Stimulated activated CD4-positive, alpha-beta T cell treated with anti-CD3 and anti-CD28 coated beads, TNF-alpha, amount 100 ng/mL, for 48 hours (primary cell): ENCODE measurements at regions not wholly inside any gene's neighbourhood (a gene's known extent, or its start where the extent isn't known, plus 50 kb on each side); places are given as distances from the start of the nearest gene placed in this dataset.
"Not testable (repeated sequence)": the region's sequence is repeated elsewhere in the genome, so short reads cannot be mapped to it uniquely, and the experiment has no call there.

Experiments used
- DNase-seq, 3 donors: peaks; one replicate each; pipeline ENCODE4 v3.0.0-alpha.2; 2020; ENCODE audit warnings: low read depth in 3 of 3

DNA sequence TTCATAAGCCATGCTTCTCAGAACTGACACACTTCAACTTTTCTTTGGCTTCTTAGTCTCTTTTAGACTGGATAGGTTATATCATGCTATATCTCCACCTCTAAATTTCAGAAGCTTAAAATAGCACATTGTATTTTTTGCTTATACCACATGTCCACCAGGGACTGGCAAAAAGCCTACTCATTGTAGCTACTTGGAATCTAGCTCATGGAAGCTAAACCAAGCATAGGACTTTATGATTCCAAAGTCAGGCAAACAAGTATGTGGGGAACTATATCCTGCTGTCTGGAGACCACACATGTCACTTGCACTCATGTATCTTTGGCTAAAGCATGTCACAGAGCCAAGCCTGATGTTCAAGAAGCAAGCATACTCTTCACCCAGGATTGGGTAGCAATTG, 245.0 kb upstream of the RASGRP1 start:
- DNase-seq: no peak

DNA sequence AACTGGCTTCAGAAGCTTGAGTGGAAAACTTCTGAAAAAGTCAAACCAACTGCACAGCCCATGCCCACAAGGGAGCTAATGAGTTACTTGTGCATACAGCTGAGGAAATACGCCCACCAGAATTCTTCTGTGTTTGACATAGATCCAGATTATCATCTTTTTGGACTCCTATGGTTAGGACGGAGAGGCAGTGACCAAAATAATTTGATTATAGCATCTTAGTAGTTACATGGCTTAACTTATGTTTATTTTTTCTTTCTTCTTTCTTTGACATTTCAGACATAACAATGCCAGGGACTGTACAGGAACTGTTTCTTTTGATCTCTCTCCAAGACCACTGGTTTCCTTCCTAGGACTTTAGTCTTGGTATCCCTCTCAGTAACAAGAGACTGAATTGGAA, 246.1 kb upstream of the RASGRP1 start:
- no peak for DNase-seq

DNA sequence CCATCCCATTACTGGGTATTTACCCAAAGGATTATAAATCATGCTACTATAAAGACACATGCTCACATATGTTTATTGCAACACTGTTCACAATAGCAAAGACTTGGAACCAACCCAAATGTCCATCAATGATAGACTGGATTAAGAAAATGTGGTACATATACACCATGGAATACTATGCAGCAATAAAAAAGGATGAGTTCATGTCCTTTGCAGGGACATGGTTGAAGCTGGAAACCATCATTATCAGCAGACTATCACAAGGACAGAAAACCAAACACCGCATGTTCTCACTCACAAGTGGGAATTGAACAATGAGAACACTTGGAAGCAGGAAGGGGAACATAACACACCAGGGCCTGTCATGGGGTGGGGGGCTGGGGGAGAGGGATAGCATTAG, 249.6 kb upstream of the RASGRP1 start:
- not testable (repeated sequence) for DNase-seq

DNA sequence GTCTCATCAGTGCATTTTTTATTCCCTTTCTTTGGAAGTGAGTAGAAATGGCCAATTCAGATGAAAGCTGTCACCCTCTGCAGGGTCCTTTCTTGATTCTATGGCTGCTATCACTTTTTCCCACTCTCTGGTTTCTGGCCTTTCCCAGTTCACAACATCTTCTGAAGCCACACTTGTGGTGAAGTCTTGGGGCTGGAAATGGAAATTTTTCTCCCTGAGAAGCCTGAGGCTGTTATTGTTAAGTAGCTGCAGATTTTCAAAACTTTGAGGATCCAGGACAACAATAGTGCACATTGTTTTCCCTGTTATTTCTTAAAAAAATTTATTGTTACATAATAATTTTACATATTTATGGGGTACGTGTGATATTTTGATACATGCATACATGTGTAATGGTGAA, 250.3 kb upstream of the RASGRP1 start:
- no peak for DNase-seq

DNA sequence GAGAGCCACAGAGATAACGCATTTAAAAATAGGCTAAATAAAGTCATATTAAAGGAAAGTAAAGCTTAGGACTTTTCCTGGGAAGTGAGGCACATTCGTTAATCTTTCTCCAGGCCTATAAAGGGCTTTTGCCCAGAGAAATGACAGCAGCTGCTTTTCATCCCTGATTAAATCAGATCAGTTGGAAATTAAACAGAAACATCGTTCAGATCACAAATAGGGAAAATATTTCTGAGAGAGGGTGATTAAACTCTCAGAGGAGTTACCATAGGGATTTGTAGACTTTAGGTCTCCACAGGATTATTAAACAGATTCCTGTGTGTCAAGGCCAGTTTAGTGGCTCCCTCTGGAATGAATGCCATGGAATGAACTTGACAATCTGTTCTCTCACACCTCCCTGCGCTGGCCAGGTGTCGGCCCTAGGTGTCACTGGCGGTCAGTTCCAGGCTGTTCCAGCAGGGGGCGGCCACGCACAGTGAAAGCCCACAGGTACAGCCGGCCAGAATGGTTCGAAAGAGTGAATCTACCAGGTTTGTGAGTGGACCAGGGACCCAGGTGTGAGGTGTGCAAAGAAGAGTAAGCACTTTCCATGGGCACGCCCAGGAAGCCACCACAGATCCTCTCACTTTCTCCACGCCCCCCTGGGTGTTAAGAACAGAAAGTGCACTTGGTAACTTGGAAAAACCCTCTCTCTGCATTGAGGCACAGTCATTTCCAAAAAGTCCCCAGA, 253.0 kb upstream of the RASGRP1 start:
- DNase-seq: peak; percentile 71 to 76 (median 74)

DNA sequence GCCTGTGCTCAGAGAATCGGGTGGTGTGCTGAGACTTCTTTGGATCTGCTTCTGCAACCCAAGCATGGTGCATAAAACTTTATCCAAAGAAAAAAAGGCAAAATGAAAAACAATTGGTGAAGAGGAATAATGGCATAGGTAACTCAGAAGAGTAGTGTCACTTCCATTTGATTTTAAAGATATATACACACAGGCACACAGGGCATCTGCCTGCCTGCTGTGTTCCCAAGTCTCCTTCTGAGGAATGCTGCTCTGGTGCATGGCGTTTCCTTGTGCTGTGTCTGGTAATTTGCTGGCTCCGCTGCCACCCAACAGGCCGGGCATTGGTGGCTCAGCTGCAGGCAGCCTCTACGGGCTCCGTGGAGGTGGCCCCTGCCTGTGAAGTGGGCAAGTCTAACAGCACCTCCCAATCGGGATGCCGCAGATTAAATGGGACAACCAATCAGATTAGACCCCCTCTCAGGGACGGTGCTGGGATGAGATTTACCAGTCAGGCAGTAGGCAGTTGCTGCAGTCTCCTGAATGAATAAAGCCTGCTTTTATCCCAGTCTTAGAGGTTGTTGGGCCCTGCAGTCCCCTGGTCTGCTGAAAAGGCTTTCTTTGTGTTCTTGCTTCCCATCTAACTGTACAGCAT, 253.7 kb upstream of the RASGRP1 start:
- no peak for DNase-seq

DNA sequence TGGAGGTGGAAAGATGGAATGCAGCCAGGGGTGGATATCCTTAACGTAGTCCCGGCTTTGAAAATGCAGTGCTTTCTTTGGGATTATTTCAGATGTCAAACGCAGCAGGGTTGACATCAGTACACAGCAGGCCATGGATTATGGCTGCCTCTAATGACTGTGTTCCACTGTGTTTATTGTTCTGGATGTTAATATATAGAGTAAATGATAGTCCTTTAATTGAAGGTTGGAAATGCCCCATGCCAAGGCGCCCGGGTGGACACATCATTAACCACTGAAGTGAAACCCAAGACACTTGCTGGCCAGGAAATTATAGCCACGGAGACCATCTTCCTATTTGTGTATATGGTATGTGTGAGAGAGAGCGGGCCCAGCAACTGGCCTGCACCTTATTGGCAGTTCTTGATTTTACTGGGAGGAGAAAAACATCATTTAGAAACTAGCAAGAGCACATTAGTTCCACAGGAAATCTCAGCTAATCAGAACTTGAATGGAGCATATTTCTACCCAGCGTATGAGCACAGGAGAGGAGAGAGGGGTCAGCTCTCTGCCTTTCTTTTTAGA, 254.9 kb upstream of the RASGRP1 start:
- DNase-seq: no peak

DNA sequence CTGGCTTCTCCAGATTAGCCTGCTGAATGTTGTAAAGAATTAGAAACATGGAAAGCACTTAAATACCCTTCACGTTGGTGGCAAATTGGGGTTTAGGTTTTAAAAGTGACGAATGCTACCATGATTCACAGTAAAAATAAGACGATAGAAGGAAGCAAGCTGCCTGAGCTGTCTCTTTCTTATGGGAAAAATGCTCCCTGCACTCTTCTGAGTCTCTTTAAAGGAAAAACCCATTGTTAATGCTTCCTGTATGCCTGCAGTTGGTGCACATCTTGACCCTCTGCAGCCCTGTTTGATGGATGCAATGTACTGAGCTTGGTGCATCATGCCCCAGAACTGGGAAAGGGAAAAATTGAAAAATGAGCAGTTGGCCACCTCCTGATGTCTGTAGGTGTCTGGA, 258.6 kb upstream of the RASGRP1 start:
- DNase-seq: no peak

DNA sequence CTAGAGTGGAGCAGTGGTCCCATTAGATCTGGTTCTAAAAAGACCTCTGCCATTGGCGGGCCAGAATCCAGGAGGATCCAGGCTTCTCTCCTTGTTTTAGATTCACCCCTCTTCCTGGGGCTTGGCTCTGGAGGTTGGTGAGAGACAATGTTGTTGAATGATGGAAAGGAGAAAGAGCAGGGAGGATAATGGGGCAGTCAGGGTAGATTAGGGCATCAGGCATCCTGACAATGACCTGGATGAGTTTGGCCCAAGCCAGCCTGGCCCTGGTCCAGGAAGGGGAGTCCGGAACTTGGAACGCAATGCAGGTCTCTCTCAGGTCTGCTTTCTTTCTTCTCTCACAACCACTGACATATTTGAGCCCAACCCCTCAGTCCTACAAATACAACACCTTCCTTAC, 260.1 kb upstream of the RASGRP1 start:
- no peak for DNase-seq

DNA sequence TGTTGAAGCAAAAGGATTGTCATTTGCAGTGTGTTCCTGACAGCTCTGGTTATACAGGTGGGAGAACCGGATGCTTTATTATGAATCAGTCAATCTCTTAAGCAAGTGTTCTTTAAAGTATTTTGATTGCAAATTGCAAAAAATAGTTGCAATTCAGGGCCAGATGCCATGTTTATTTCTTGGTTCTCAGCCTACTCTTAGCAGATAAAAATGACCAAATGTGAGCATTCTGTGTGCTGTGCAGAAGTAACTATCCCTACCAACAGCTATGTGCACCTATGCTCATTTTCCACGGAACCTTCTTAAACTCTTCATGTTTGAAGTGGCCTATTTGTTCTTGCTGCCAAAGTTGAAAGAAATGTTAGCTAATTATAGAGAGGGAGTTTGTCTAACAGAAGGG, 262.3 kb upstream of the RASGRP1 start:
- DNase-seq: no peak

DNA sequence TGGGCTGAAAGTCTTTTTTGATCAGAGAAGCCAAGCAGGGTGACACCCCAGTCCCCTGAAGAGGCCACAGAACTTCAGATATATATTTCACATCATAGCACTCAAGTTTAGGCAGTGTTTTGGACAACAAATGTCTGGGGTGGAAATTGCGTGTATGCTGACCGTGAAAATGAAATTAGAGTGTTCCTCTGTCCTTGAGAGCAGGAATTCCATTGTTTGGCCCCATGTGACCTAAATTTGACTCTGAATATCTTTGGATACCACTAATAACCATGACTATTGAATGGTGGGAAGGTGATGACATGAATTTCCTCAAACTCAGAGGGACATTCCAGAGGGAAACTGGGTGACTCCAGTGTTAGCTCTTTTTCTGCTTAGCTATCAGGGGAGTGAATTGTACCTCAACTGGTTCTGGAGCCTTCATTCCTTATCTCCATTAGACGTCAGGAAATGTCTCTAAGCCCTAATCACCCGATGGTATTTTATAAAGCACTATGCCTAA, 263.5 kb upstream of the RASGRP1 start:
- no peak for DNase-seq

DNA sequence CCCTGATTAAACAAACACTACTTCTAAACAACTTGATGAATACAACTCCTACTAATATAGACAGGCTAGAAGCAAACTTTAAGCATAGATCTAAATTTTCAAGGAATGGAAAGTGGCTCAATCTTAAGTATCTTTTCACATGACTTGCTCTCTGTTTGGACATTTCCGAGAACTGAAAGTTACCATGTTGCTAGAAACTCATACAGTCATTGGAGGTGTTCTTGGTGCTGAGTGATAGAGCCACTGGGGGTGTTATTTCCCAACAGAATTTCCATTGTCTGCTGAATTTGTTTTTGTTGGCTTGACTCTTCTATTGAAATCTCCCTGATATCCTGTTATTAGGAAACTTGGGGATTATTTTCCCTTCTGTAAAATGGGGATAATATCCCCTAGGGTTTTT, 264.5 kb upstream of the RASGRP1 start:
- DNase-seq: no peak

DNA sequence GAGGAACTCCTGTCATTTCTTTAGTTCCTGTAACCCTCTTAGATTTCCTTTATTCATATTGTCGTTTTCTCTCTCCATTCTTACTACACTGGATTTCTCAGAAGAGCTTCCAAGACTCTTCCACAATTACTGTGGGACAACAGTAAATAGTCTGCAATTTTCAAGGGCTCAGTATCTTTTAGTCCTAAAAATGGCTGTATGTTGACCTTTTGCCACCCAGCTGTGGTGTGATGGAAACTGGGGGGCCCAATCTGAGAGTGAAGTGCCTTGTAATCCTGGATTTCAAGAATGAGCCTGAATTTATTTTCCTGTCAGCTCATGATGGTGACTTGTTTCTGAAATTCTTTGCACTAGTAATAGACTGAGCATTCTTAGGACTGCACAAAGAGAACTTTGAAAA, 277.6 kb upstream of the RASGRP1 start:
- no peak for DNase-seq

DNA sequence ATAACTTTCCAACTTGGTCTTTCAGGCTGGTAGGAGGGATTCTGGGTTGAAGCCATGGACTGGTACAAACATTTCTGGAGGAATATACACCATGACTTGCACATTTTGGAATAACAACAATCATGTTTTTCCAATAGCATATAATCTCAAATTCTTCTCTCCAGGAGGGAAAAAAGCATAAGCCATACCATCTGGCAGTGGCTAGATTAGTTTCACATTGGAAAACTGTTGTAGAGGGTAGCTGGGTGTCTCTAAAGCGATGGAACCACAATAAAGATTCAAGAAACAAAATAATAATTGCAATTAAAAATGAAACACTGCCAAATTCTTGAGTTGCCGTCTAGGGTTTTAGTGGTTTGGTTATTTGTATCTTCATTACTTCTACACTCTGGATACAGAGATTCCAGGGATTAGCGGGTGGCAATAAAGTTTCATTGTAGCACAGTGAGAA, 278.5 kb upstream of the RASGRP1 start:
- no peak for DNase-seq

DNA sequence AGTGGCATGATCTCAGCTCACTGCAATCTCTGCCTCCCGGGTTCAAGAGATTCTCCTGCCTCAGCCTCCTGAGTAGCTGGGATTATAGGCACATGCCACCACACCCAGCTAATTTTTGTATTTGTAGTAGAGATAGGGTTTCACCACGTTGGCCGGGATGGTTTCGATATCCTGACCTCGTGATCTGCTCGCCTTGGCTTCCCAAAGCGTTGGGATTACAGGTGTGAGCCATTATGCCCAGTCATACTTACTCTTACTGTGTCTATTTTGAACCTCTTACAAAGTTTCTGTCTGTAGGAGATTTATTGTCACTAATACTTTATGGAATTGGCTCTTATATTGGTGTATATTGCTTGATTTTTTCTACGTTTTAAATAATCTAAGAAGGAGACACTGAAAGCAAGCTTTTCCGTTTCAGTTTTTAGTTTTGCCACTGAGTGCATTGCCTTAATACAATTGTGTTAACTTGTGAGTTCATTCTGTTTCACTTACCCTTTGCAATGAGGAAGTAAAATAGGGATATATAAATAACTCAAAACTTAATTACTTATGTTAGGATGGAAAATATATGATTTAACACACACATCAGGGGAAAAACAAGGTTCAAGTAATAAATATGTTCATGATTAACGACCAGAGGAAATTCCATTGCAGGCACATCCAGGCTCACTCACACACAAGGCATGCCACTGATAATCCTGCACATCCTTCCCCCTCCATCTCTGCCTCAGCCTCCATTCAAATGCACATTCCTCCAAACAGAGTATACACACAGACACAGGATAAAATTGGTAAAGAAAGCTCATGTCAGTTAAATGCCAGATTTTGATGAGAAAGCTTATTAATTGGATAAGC, 279.3 kb upstream of the RASGRP1 start:
- no peak for DNase-seq

DNA sequence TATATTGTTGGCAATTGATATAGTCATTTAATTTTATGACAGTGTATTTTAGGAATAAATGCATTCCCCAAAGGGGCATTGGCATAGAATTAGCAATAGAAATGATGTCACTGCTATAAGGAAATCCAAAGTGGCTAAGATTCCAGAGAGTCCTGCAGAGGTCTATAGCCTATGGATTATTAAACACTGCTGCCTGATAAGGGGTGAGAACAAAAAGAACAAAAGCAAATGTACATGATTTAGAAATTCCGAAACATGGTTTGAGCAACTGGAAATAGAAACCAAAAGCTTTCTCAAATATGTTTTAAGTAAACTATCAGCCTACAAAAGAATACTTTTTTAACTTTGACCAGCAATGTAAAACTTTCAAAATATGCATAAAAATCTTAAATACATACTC, 280.1 kb upstream of the RASGRP1 start:
- no peak for DNase-seq

DNA sequence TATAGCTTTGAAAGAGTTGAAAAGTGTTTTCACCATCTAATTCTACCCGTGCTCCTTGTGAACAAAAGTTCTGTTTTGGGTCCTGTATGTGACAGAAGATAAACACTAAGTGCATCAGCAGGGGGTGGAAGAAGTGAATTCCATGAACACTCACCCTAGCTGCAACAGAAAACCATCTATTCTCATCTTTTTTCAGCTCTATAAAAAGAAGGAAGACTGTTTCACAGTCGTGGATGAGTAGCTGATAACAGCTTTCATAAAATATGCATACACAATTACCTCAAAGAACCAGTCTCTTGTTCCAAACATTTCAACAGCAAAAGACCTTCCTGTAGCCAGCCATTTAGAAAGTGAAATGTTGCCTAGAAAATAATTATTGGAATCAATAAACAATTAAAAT, 281.7 kb upstream of the RASGRP1 start:
- DNase-seq: no peak

DNA sequence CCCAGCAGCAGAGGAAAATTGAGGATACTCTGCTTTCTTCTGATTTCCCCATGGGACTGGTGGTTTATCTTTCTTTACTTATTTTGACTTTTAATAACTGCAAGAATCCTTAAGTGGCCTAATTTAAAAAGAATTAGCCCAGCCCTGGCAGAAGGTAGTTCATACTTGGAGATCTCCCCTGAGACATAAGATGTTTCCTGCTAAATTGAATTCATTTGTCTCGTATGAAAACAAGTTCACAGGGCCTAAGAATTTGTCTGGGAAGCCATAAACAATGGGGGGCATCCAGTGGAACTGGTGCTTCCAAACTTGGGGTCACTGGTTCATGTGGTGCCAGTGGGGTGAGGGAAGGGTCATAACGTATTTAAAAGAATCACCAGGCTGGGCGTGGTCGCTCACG, 283.1 kb upstream of the RASGRP1 start:
- no peak for DNase-seq

DNA sequence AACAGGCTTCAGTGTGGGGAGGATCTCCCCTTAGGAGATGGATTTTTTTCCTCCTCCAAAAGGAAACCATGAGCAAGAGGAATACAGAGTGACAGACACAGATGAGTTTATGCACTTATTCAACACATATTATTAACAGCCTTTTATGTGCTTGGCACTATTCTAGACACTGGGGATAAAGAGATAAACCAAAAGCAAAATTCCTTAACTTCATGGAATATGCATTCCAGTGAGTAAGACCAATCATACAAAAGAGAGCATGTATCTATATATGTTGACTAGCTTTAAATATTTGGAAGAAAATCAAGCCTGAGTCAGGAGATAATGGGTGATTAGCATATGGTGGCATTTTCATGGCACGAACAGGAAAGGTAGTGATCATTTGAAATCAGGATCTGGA, 284.4 kb upstream of the RASGRP1 start:
- no peak for DNase-seq

DNA sequence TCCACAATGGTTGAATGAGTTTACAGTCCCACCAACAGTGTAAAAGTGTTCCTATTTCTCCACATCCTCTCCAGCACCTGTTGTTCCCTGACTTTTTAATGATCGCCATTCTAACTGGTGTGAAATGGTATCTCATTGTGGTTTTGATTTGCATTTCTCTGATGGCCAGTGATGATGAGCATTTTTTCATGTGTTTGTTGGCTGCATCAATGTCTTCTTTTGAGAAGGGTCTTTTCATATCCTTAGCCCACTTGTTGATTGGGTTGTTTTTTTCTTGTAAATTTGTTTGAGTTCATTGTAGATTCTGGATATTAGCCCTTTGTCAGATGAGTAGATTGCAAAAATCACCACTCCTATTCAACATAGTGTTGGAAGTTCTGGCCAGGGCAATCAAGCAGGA, 287.6 kb upstream of the RASGRP1 start:
- not testable (repeated sequence) for DNase-seq

DNA sequence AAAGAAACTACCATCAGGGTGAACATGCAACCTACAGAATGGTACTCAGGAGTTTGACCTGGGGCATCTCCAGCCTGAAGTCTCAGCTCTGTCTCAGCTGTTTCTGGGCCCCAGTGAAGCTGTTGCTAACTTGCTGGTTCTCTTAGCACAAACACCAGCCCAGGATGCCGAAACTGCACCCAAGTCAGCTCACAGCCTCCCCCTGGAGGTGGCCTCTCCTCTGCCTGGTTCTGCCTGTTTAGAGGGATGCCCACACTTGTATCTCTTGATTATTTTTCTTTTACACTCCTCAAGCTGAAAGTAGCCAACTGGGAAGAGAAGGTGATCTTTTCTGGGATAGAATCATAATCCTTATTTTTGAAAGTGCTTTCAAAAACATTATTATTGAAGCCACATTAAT, 289.0 kb upstream of the RASGRP1 start:
- DNase-seq: peak in 1 of 3 donors; percentile 1

DNA sequence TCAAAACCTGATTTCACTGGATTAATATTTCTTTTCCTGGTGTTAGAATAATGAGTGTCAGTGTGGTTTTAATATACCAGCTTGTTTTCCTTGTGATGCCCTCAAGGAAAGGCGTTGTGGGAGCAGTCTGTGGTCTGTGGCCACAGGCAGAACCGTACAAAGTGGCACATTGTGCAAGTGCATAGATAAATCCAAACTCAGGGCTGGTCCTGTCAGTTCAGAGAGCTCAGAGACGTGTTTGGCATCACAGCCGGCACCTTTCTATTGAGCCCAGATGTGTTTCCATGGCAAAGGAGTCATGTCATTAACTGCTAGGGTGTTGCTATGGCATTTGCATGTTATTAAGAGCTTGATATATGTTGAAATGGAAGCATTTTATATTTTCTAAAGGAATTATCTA, 289.9 kb upstream of the RASGRP1 start:
- no peak for DNase-seq
